Cardiac muscle cell (in vitro differentiated cells and primary cell): ENCODE measurements at regions not wholly inside any gene's neighbourhood (a gene's known extent, or its start where the extent isn't known, plus 50 kb on each side); places are given as distances from the start of the nearest gene placed in this dataset.

ENCODE experiments used
- DNase-seq, 2 donors: peaks; one replicate each; pipeline versions ENCODE4 v3.0.0 to v3.0.0-alpha.2; 2010 to 2017; ENCODE audit warnings: low read depth in 1 of 2, low spot score in 1 of 2
- H3K27ac ChIP-seq: fragments of 200-600 bp; sonication (generic); 2 replicates; pipeline ENCODE4 v1.5.1; 2016
- H3K27me3 ChIP-seq: fragments of 200-600 bp; sonication (generic); 2 replicates; pipeline ENCODE4 v1.6.0; 2016; ENCODE audit warnings: control low read depth
- H3K36me3 ChIP-seq: fragments of 200-600 bp; sonication (generic); 2 replicates; pipeline ENCODE4 v1.5.1; 2016; ENCODE audit warnings: control low read depth
- H3K4me1 ChIP-seq: fragments of 200-600 bp; sonication (generic); 2 replicates; pipeline ENCODE4 v1.8.1; 2017; ENCODE audit warnings: low read depth, mild to moderate bottlenecking, mixed run types
- H3K4me3 ChIP-seq: fragments of 200-600 bp; sonication (generic); 2 replicates; pipeline ENCODE4 v1.5.1; 2016; ENCODE audit warnings: mild to moderate bottlenecking
- H3K9me3 ChIP-seq: fragments of 200-600 bp; sonication (generic); 2 replicates; pipeline ENCODE4 v1.5.1; 2017; ENCODE audit warnings: low read depth, mild to moderate bottlenecking, control low read depth
- CTCF ChIP-seq: IDR thresholded peaks from 2 replicates; pipeline ENCODE4 v1.5.1; 2012; ENCODE audit warnings: low read depth, mild to moderate bottlenecking, low read length

GRCh38 chr19:41495589-41495988 is 52.6 kb downstream of the ERICH4 start:
- Histone ChIP-seq H3K9me3 (no peaks in the 10 kb centered on the region), H3K27me3 (no peaks in the 10 kb centered on the region), H3K4me3 (no peak overlapping the region), H3K4me1 (no peaks in the 10 kb centered on the region), H3K36me3 (no peaks in the 10 kb centered on the region), H3K27ac (no peak overlapping the region)
- no peak for TF ChIP-seq CTCF
- no peak for DNase-seq

- no peak for DNase-seq
- Histone ChIP-seq H3K9me3 (no peaks in the 10 kb centered on the region), H3K4me3 (no peak overlapping the region), H3K4me1 (no peaks in the 10 kb centered on the region), H3K27ac (no peak overlapping the region), H3K36me3 (no peaks in the 10 kb centered on the region), H3K27me3 (no peaks in the 10 kb centered on the region)
- no peak for TF ChIP-seq CTCF
Observed at GRCh38 chr19:41499899-41500298, 56.9 kb downstream of the ERICH4 start.

- H3K4me1 ChIP-seq = no peaks in the 10 kb centered on the region
- no peak overlapping the region for H3K27ac ChIP-seq
- no peak for TF ChIP-seq CTCF
- no peak for DNase-seq
- no peaks in the 10 kb centered on the region for H3K9me3 ChIP-seq
- no peaks in the 10 kb centered on the region for H3K36me3 ChIP-seq
- H3K27me3 ChIP-seq = no peaks in the 10 kb centered on the region
- H3K4me3 ChIP-seq = no peak overlapping the region
Observed at GRCh38 chr19:41500443-41500842, 57.5 kb downstream of the ERICH4 start.

GRCh38 chr19:41501854-41502253 is 58.9 kb downstream of the ERICH4 start:
- Histone ChIP-seq H3K4me1 (no peaks in the 10 kb centered on the region), H3K9me3 (no peaks in the 10 kb centered on the region)
- DNase-seq = no peak

GRCh38 chr19:41505105-41505504 is 62.1 kb downstream of the ERICH4 start:
- H3K27me3 ChIP-seq = no peaks in the 10 kb centered on the region
- H3K9me3 ChIP-seq = no peaks in the 10 kb centered on the region
- no peak for TF ChIP-seq CTCF
- no peak overlapping the region for H3K4me3 ChIP-seq
- H3K27ac ChIP-seq = no peak overlapping the region
- no peaks in the 10 kb centered on the region for H3K36me3 ChIP-seq
- no peaks in the 10 kb centered on the region for H3K4me1 ChIP-seq
- no peak for DNase-seq

More at GRCh38 chr19:41501854-41502253, 58.9 kb downstream of the ERICH4 start:
- H3K36me3 ChIP-seq = no peaks in the 10 kb centered on the region
- no peaks in the 10 kb centered on the region for H3K27me3 ChIP-seq
- no peak overlapping the region for H3K4me3 ChIP-seq
- H3K27ac ChIP-seq = no peak overlapping the region
- TF ChIP-seq CTCF = no peak

- H3K27ac ChIP-seq = no peak overlapping the region
- H3K4me1 ChIP-seq = no peaks in the 10 kb centered on the region
- DNase-seq = no peak
- no peaks in the 10 kb centered on the region for H3K27me3 ChIP-seq
- H3K9me3 ChIP-seq = no peaks in the 10 kb centered on the region
- no peak overlapping the region for H3K4me3 ChIP-seq
- TF ChIP-seq CTCF = no peak
- no peaks in the 10 kb centered on the region for H3K36me3 ChIP-seq
Observed at GRCh38 chr19:41510484-41510883, 65.5 kb upstream of the CEACAM21 start.
